IMR-90 (cell line): ENCODE measurements at regions not wholly inside any gene's neighbourhood (a gene's known extent, or its start where the extent isn't known, plus 50 kb on each side); places are given as distances from the start of the nearest gene placed in this dataset.

ENCODE experiments used
- BHLHE40 ChIP-seq: fragments of 150-350 bp; IDR thresholded peaks from 2 replicates; pipeline ENCODE4 v1.6.1; 2016; ENCODE audit warnings: mild to moderate bottlenecking, low read depth, low read length
- CEBPB ChIP-seq: IDR thresholded peaks from 2 replicates; pipeline ENCODE4 v1.6.1; 2012; ENCODE audit warnings: low read depth, low read length, improper control_type of control experiment
- CTCF ChIP-seq: conservative IDR thresholded peaks from 2 replicates; pipeline ENCODE4 v1.5.1; 2012; ENCODE audit warnings: mild to moderate bottlenecking, low read depth, low read length, improper control_type of control experiment
- ELK1 ChIP-seq: fragments of 150-350 bp; IDR thresholded peaks from 2 replicates; pipeline ENCODE4 v1.6.1; 2016; ENCODE audit warnings: low read depth, mild to moderate bottlenecking, low read length, moderate library complexity, borderline replicate concordance
- MAFK ChIP-seq: IDR thresholded peaks from 2 replicates; pipeline ENCODE4 v1.6.1; 2012; ENCODE audit warnings: low read depth, low read length, improper control_type of control experiment
- MAZ ChIP-seq: IDR thresholded peaks from 2 replicates; pipeline ENCODE4 v1.6.1; 2012; ENCODE audit warnings: low read depth, mild to moderate bottlenecking, low read length, improper control_type of control experiment, moderate library complexity, borderline replicate concordance
- MXI1 ChIP-seq: IDR thresholded peaks from 2 replicates; pipeline ENCODE4 v1.6.1; 2012; ENCODE audit warnings: low read depth, mild to moderate bottlenecking, low read length, moderate library complexity, borderline replicate concordance
- POLR2A ChIP-seq: IDR thresholded peaks from 2 replicates; pipeline ENCODE4 v1.6.1; 2012; ENCODE audit warnings: mild to moderate bottlenecking, low read depth, low read length
- RAD21 ChIP-seq: IDR thresholded peaks from 2 replicates; pipeline ENCODE4 v1.6.1; 2012; ENCODE audit warnings: low read length, improper control_type of control experiment
- SMC3 ChIP-seq: fragments of 150-350 bp; IDR thresholded peaks from 2 replicates; pipeline ENCODE4 v1.6.1; 2016; ENCODE audit warnings: low read depth, mild to moderate bottlenecking, antibody characterized with exemption, low read length, moderate library complexity
- USF2 ChIP-seq: fragments of 150-350 bp; IDR thresholded peaks from 2 replicates; pipeline ENCODE4 v1.6.1; 2017; ENCODE audit warnings: mild to moderate bottlenecking, antibody characterized with exemption, low read length, low read depth

GRCh38 chr12:42915426-42915825 lies 325.9 kb upstream of the PRICKLE1 start:
- no peak for TF ChIP-seq CTCF
- no peak for TF ChIP-seq POLR2A
- no peak for TF ChIP-seq RAD21
- no peak for TF ChIP-seq MAFK
- no peak for TF ChIP-seq ELK1
- no peak for TF ChIP-seq MAZ
- no peak for TF ChIP-seq BHLHE40
- no peak for TF ChIP-seq CEBPB
- no peak for TF ChIP-seq USF2
- no peak for TF ChIP-seq MXI1
- no peak for TF ChIP-seq SMC3
